ENCODE measurements at regions not wholly inside any gene's neighbourhood (a gene's known extent, or its start where the extent isn't known, plus 50 kb on each side); places are given as distances from the start of the nearest gene placed in this dataset.

DNA sequence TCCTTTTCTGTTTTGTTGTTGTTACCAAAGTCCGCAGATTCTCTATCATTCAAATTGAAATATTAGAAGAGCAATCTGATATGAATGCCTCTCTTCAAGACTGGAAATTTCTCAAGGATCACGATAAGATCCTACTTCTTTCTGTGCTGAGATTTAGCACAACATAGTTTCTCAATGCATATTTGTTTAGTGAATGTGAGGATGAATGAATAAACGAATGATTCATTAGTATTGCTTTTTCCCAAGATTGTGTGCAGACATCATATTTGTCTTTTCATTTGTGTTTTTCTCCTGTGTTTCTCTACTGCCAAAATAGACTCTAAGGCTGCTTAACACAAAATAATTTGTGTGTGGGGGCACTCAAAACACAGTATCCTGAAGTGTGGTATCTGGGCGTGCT is 862.7 kb upstream of the MAP3K7 start:
- POLR2A ChIA-PET = no interaction called here
- H3K27me3 Mint-ChIP-seq (ENCODE audit: insufficient read depth, unreplicated experiment) = no peaks in the 10 kb centered on the region
- Histone ChIP-seq H3K4me3 (ENCODE audit: low read depth, low read length) (no peak overlapping the region), H3K27me3 (replicated peaks; ENCODE audit: control insufficient read depth, insufficient read depth, low read length) (no peaks in the 10 kb centered on the region), H3K4me1 (no peaks in the 10 kb centered on the region), H3K9me3 (no peaks in the 10 kb centered on the region), H3K36me3 (ENCODE audit: control insufficient read depth, insufficient read depth, low read length) (no peaks in the 10 kb centered on the region)
- H3K36me3 Mint-ChIP-seq (ENCODE audit: insufficient read depth, unreplicated experiment) = no peaks in the 10 kb centered on the region
- CTCF ChIA-PET = no interaction called here
- no peak overlapping the region for H3K4me3 Mint-ChIP-seq (ENCODE audit: unreplicated experiment)
- H3K4me1 Mint-ChIP-seq (ENCODE audit: low read depth, unreplicated experiment) = no peaks in the 10 kb centered on the region
- no peak for DNase-seq
- TF ChIP-seq CTCF (IDR thresholded peaks at IDR 0.05; ENCODE audit: insufficient read depth in 1 of 2, low read depth in 1 of 2, low read length in 1 of 2, severe bottlenecking in 1 of 2, unreplicated experiment in 1 of 2) = no peak
- BruUV-seq (replicated peaks) = no TSS peak
- H3K9me3 Mint-ChIP-seq (ENCODE audit: unreplicated experiment) = no peaks in the 10 kb centered on the region
- intact Hi-C loops (cut with micrococcal nuclease; ENCODE audit: unreplicated experiment) = no loop called here
- H3K27ac Mint-ChIP-seq (ENCODE audit: unreplicated experiment) = no peak overlapping the region

DNA sequence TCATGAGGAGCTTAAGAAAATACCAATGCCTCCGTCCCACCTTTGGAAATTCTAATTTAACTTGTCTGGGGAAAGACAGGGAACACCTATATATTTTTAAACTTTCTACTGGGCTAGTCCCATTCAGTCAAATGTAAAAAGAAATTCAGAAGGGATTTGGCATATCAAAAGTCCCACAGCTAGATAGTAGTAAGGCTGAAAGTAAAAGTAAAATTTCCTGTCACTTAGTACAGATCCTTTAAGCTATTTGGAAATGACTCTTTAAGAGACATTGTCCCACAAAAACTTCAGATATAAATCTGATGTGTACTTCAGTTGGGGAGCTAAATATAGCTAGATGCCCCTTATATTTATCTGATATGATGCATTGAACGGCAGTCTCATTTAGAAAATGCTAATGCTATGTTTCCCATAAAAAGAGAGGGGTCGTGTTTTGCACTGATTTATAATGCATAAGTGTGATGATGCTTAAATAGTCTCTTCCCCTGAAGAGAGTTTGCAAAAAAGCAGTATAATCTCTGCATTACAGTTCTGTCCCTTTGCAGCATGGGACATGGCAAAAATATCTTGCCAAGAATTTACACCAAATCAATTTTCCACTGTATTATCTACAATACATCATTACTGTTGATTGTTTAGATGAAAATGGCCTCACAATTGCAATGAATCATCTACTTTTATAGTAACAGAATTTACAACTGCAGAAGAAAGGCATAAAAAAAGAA is 860.8 kb upstream of the MAP3K7 start:
- Histone ChIP-seq H3K36me3 (ENCODE audit: control insufficient read depth, insufficient read depth, low read length) (no peaks in the 10 kb centered on the region), H3K4me1 (no peaks in the 10 kb centered on the region), H3K27me3 (replicated peaks; ENCODE audit: control insufficient read depth, insufficient read depth, low read length) (no peaks in the 10 kb centered on the region), H3K4me3 (ENCODE audit: low read depth, low read length) (no peak overlapping the region), H3K9me3 (no peaks in the 10 kb centered on the region)
- DNase-seq = no peak
- POLR2A ChIA-PET = no interaction called here
- H3K9me3 Mint-ChIP-seq (ENCODE audit: unreplicated experiment) = no peaks in the 10 kb centered on the region
- H3K4me1 Mint-ChIP-seq (ENCODE audit: low read depth, unreplicated experiment) = no peaks in the 10 kb centered on the region
- intact Hi-C loops (cut with micrococcal nuclease; ENCODE audit: unreplicated experiment) = no loop called here
- CTCF ChIA-PET = no interaction called here
- H3K27ac Mint-ChIP-seq (ENCODE audit: unreplicated experiment) = no peak overlapping the region
- H3K36me3 Mint-ChIP-seq (ENCODE audit: insufficient read depth, unreplicated experiment) = no peaks in the 10 kb centered on the region
- TF ChIP-seq CTCF (IDR thresholded peaks at IDR 0.05; ENCODE audit: insufficient read depth in 1 of 2, low read depth in 1 of 2, low read length in 1 of 2, severe bottlenecking in 1 of 2, unreplicated experiment in 1 of 2) = no peak
- no peak overlapping the region for H3K4me3 Mint-ChIP-seq (ENCODE audit: unreplicated experiment)
- H3K27me3 Mint-ChIP-seq (ENCODE audit: insufficient read depth, unreplicated experiment) = no peaks in the 10 kb centered on the region
- no TSS peak for BruUV-seq (replicated peaks)

GRCh38 chr6:91447081-91447480 is 860.2 kb upstream of the MAP3K7 start:
- no peak for DNase-seq
- Mint-ChIP-seq H3K9me3 (ENCODE audit: unreplicated experiment) (no peaks in the 10 kb centered on the region), H3K27ac (ENCODE audit: unreplicated experiment) (no peak overlapping the region), H3K27me3 (ENCODE audit: insufficient read depth, unreplicated experiment) (no peaks in the 10 kb centered on the region), H3K4me1 (ENCODE audit: low read depth, unreplicated experiment) (no peaks in the 10 kb centered on the region), H3K36me3 (ENCODE audit: insufficient read depth, unreplicated experiment) (no peaks in the 10 kb centered on the region), H3K4me3 (ENCODE audit: unreplicated experiment) (no peak overlapping the region)
- H3K4me1 ChIP-seq = no peaks in the 10 kb centered on the region
- no peak overlapping the region for H3K4me3 ChIP-seq (ENCODE audit: low read depth, low read length)
- no peaks in the 10 kb centered on the region for H3K36me3 ChIP-seq (ENCODE audit: control insufficient read depth, insufficient read depth, low read length)
- BruUV-seq (replicated peaks) = no TSS peak
- ChIA-PET POLR2A (no interaction called here), CTCF (no interaction called here)
- H3K27me3 ChIP-seq (replicated peaks; ENCODE audit: control insufficient read depth, insufficient read depth, low read length) = no peaks in the 10 kb centered on the region
- intact Hi-C loops (cut with micrococcal nuclease; ENCODE audit: unreplicated experiment) = no loop called here
- H3K9me3 ChIP-seq = no peaks in the 10 kb centered on the region
- no peak for TF ChIP-seq CTCF (IDR thresholded peaks at IDR 0.05; ENCODE audit: insufficient read depth in 1 of 2, low read depth in 1 of 2, low read length in 1 of 2, severe bottlenecking in 1 of 2, unreplicated experiment in 1 of 2)

Data from Caco-2 (cell line).